C4-2B (cell line): ENCODE measurements at regions not wholly inside any gene's neighbourhood (a gene's known extent, or its start where the extent isn't known, plus 50 kb on each side); places are given as distances from the start of the nearest gene placed in this dataset.

Source experiments
- CTCF ChIP-seq: fragments of 450-650 bp; conservative IDR thresholded peaks from 2 replicates; pipeline ENCODE4 v1.5.1; 2017; ENCODE audit warnings: mild to moderate bottlenecking
- ZFX ChIP-seq: fragments of 450-650 bp; IDR thresholded peaks from 2 replicates; pipeline ENCODE4 v1.6.1; 2017

DNA sequence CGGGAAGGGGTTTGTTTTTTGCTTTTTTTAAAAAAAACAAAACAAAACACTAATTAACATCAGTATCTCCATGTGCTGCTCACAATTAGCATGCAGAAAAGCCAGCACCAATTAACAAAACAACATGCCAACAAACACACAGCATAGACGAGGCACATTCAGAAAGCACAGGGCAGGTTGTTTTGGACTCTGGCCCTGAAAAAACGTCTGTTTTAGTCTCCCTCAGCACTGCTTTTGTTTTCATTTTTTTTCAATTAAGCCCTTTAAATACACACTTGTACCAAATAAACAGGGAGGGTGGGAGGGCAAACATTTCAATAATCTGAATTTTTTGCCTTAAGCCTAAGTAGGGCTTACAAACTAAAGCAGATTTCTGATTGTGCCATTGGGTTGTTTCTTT, 309.6 kb downstream of the DTWD2 start:
- TF ChIP-seq CTCF (no peak), ZFX (no peak)
